ENCODE measurements at regions not wholly inside any gene's neighbourhood (a gene's known extent, or its start where the extent isn't known, plus 50 kb on each side); places are given as distances from the start of the nearest gene placed in this dataset.

DNA sequence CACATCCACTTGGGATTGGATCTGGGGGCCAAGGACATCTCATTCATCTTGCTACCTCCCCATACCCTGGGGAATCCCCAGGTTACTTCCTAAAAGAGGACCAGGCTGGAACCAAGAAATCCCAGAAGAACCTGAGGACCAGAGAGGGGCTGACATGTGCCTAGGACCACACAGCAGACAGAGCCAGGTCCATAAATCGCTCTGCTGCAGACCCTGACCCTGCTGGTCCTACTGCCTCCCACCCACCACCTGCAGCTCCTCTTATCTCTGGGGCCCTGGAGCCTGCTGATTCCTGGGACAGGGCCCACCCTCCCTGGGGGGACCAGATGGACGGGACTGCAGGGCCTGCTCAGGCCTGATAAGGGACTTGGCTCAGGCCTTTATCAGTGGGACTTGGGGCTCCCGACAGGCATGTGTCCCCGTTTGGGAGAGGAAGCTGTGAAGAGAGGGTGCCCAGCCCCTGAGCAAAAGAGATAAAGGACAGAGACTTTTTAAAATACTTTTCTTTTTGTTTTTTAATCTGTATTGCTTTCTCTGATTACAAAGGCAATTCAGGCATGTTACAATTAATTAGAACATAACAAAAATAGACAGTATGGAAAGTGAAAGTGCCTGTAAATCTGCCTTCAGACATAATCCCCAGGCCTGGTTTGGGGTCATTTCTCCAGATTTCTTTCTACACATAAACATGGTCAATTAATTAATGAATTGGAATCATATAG, 101.3 kb upstream of the LARP1 start:
- TF ChIP-seq RAD21 (conservative IDR thresholded peaks at IDR 0.05 in 1 of 2, IDR thresholded peaks at IDR 0.05 in 1 of 2): no peak
- TF ChIP-seq FOXS1 (CRISPR knock-in tag; IDR thresholded peaks at IDR 0.05): no peak
- TF ChIP-seq RNF2 (IDR thresholded peaks at IDR 0.05; ENCODE audit: borderline replicate concordance, low read depth): no peak
- no peak for TF ChIP-seq MAZ (IDR thresholded peaks at IDR 0.05; ENCODE audit: borderline replicate concordance, low read depth, low read length)
- no peak for TF ChIP-seq HEYL (CRISPR knock-in tag; IDR thresholded peaks at IDR 0.05)
- TF ChIP-seq, protein P1, sequence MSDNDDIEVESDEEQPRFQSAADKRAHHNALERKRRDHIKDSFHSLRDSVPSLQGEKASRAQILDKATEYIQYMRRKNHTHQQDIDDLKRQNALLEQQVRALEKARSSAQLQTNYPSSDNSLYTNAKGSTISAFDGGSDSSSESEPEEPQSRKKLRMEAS (IDR thresholded peaks at IDR 0.05): no peak
- TF ChIP-seq RCOR1 (IDR thresholded peaks at IDR 0.05; ENCODE audit: low read depth, low read length): no peak
- TF ChIP-seq RARB (CRISPR knock-in tag; IDR thresholded peaks at IDR 0.05): no peak
- no peak for TF ChIP-seq NFE2L2 (conservative IDR thresholded peaks at IDR 0.05; ENCODE audit: low read length)
- no peak for TF ChIP-seq TP53 (CRISPR knock-in tag; IDR thresholded peaks at IDR 0.05)
- no peak for TF ChIP-seq ATOH8 (CRISPR knock-in tag; IDR thresholded peaks at IDR 0.05; ENCODE audit: low read depth)
- no peak for TF ChIP-seq HOXB5 (CRISPR knock-in tag; IDR thresholded peaks at IDR 0.05)
- TF ChIP-seq PBX3 (IDR thresholded peaks at IDR 0.05): no peak
- TF ChIP-seq, protein P2, sequence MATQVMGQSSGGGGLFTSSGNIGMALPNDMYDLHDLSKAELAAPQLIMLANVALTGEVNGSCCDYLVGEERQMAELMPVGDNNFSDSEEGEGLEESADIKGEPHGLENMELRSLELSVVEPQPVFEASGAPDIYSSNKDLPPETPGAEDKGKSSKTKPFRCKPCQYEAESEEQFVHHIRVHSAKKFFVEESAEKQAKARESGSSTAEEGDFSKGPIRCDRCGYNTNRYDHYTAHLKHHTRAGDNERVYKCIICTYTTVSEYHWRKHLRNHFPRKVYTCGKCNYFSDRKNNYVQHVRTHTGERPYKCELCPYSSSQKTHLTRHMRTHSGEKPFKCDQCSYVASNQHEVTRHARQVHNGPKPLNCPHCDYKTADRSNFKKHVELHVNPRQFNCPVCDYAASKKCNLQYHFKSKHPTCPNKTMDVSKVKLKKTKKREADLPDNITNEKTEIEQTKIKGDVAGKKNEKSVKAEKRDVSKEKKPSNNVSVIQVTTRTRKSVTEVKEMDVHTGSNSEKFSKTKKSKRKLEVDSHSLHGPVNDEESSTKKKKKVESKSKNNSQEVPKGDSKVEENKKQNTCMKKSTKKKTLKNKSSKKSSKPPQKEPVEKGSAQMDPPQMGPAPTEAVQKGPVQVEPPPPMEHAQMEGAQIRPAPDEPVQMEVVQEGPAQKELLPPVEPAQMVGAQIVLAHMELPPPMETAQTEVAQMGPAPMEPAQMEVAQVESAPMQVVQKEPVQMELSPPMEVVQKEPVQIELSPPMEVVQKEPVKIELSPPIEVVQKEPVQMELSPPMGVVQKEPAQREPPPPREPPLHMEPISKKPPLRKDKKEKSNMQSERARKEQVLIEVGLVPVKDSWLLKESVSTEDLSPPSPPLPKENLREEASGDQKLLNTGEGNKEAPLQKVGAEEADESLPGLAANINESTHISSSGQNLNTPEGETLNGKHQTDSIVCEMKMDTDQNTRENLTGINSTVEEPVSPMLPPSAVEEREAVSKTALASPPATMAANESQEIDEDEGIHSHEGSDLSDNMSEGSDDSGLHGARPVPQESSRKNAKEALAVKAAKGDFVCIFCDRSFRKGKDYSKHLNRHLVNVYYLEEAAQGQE (IDR thresholded peaks at IDR 0.05): no peak
- TF ChIP-seq ESRRA (IDR thresholded peaks at IDR 0.05; ENCODE audit: borderline replicate concordance, low read length): no peak
- no peak for TF ChIP-seq TFCP2L1 (CRISPR knock-in tag; IDR thresholded peaks at IDR 0.05)
- no peak for TF ChIP-seq ZFP36 (IDR thresholded peaks at IDR 0.05; ENCODE audit: borderline replicate concordance, partially characterized antibody)
- POLR2A ChIA-PET: no interaction called here
- FAIRE-seq: no peak

DNA sequence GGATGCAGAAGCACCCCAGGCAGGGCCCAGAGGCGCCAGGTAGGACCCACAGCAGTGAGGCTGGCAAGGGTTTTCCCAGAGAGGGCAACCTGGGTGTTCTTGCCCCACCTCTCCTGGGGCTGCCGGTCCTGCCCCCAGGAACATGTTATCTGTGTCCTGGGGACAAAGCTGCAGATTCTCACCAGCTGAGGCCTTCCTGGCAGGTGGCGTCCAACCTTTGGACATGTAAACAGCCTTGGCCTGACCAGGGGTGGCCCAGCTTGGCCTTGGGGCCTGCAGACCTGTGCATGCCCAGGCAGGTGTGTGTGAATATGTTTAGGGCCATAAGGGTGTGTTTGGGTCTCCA, 101.8 kb upstream of the LARP1 start:
- TF ChIP-seq KDM5A (IDR thresholded peaks at IDR 0.05) (no peak), FOSB (CRISPR knock-in tag; IDR thresholded peaks at IDR 0.05) (no peak), HOXB5 (CRISPR knock-in tag; IDR thresholded peaks at IDR 0.05) (no peak), ELK1 (IDR thresholded peaks at IDR 0.05; ENCODE audit: low read depth, low read length) (no peak), HEYL (CRISPR knock-in tag; IDR thresholded peaks at IDR 0.05) (no peak), CTCF (IDR thresholded peaks at IDR 0.05) (no peak), FOSL2 (IDR thresholded peaks at IDR 0.05) (no peak), FOSL2 (CRISPR knock-in tag; IDR thresholded peaks at IDR 0.05) (no peak)
- TF ChIP-seq, protein P3, sequence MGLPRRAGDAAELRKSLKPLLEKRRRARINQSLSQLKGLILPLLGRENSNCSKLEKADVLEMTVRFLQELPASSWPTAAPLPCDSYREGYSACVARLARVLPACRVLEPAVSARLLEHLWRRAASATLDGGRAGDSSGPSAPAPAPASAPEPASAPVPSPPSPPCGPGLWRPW (IDR thresholded peaks at IDR 0.05): no peak
- TF ChIP-seq, protein P4, sequence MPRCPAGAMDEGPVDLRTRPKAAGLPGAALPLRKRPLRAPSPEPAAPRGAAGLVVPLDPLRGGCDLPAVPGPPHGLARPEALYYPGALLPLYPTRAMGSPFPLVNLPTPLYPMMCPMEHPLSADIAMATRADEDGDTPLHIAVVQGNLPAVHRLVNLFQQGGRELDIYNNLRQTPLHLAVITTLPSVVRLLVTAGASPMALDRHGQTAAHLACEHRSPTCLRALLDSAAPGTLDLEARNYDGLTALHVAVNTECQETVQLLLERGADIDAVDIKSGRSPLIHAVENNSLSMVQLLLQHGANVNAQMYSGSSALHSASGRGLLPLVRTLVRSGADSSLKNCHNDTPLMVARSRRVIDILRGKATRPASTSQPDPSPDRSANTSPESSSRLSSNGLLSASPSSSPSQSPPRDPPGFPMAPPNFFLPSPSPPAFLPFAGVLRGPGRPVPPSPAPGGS (IDR thresholded peaks at IDR 0.05): no peak
- no peak for DNase-seq (ENCODE audit: low read depth in 1 of 2, low spot score in 1 of 2)
- H3K4me3 ChIP-seq: no peak overlapping the region
- H3K27ac ChIP-seq: peak overlapping the region in 1 of 2 experiments; percentile 52; a peak in 3 of 6 replicates
- FAIRE-seq: no peak
- ChIA-PET POLR2A (no interaction called here), CTCF (interaction anchor here (1.0 to 1.4 kb wide), 2 partner anchors 22 to 204 kb away, joined by 3 to 4 read pairs; no protein-coding TSS in a partner anchor)
- H3K9me3 ChIP-seq: no peaks in the 10 kb centered on the region
- H3K4me2 ChIP-seq: no peak overlapping the region
- 86% methylated on average over 3 of the region's 3 CpGs for WGBS (ENCODE audit: missing lambda C conversion rate)
- H3K4me1 ChIP-seq: peaks cover 6% of the 10 kb centered on the region; the same call in 2 of the 3 replicates
- peak; percentile 15 to 16; a peak in 3 of 6 replicates for ATAC-seq

More for the DNA sequence above, 101.3 kb upstream of the LARP1 start:
- 71% methylated on average over 4 of the region's 4 CpGs for WGBS (ENCODE audit: missing lambda C conversion rate)
- no peak overlapping the region for H3K4me3 ChIP-seq
- H3K4me2 ChIP-seq: no peak overlapping the region; the same call in 2 of the 3 replicates
- ATAC-seq (peak; percentile 18 to 22; a peak in 3 of 6 replicates), DNase-seq (ENCODE audit: low read depth in 1 of 2, low spot score in 1 of 2) (no peak)
- H3K4me1 ChIP-seq: peaks cover 6% of the 10 kb centered on the region; the same call in 2 of the 3 replicates
- H3K9me3 ChIP-seq: no peaks in the 10 kb centered on the region
- H3K27ac ChIP-seq: peak overlapping the region in 1 of 2 experiments; percentile 52; a peak in 3 of 6 replicates
- CTCF ChIA-PET: interaction anchor here (1.0 to 1.4 kb wide), 2 partner anchors 21 to 204 kb away, joined by 3 to 4 read pairs; no protein-coding TSS in a partner anchor

Data from A549 (cell line).